Urinary bladder (tissue), 3 donors: ENCODE measurements at regions not wholly inside any gene's neighbourhood (a gene's known extent, or its start where the extent isn't known, plus 50 kb on each side); places are given as distances from the start of the nearest gene placed in this dataset.
"Not testable (repeated sequence)": the region's sequence is repeated elsewhere in the genome, so short reads cannot be mapped to it uniquely, and the experiment has no call there.

Experiments used
- DNase-seq: peaks from one replicate; pipeline ENCODE4 v3.0.0-alpha.2; 2015; ENCODE audit errors: extremely low spot score
- H3K27ac ChIP-seq: one replicate; pipeline ENCODE4 v1.5.1; 2013; ENCODE audit warnings: low read depth, mild to moderate bottlenecking, moderate library complexity
- H3K36me3 ChIP-seq: one replicate; pipeline ENCODE4 v1.6.1; 2013; ENCODE audit warnings: mild to moderate bottlenecking, moderate library complexity; ENCODE audit not compliant: insufficient read depth
- H3K4me1 ChIP-seq: one replicate; pipeline ENCODE4 v1.6.1; 2013; ENCODE audit warnings: mild to moderate bottlenecking, moderate library complexity; ENCODE audit not compliant: insufficient read depth
- H3K4me3 ChIP-seq: one replicate; pipeline ENCODE4 v1.5.1; 2013; ENCODE audit warnings: low read depth, low read length
- WGBS: extraction: QIAGEN DNeasy Blood & Tissue Kit; methylation state at CpG from one replicate; pipeline ENCODE4 v1.1.7; 2013; 5-methylcytosine and 5-hydroxymethylcytosine counted together
- donor health status: healthy with polysubstance abuse.
- donor health status: healthy.

GRCh38 chr7:68971634-68972340 lies 626.5 kb upstream of the AUTS2 start:
- H3K4me1 ChIP-seq, result no peaks in the 10 kb centered on the region
- no peak overlapping the region for H3K4me3 ChIP-seq
- DNase-seq, result no peak
- H3K36me3 ChIP-seq, result no peaks in the 10 kb centered on the region
- 63% methylated on average over 6 of the region's 6 CpGs for whole genome bisulfite sequencing
- no peak overlapping the region for H3K27ac ChIP-seq

- no peaks in the 10 kb centered on the region for H3K4me1 ChIP-seq
Observed at GRCh38 chr7:68977385-68978055, 620.8 kb upstream of the AUTS2 start.

DNA sequence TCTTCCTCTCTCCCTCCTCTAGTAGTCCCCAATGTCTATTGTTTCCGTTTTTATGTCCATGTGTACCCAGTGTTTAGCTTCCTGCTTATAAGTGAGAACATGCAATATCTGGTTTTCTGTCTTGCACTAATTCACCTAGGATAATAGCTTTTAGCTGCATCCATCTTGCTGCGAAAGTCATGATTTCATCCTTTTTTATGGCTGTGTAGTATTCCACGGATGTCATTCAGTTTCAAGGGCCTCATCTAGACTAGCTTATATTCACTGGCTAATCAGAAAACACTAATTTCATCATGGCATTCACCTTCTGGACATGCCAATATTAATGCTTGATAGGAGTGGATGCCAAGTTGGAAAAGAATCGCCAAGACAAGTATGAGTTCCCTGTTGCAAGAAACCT lies 619.6 kb upstream of the AUTS2 start:
- Histone ChIP-seq H3K4me3 (no peak overlapping the region), H3K4me1 (no peaks in the 10 kb centered on the region), H3K36me3 (no peaks in the 10 kb centered on the region), H3K27ac (no peak overlapping the region)
- no peak for DNase-seq
- 97% methylated on average over 4 of the region's 4 CpGs for WGBS

More at GRCh38 chr7:68977385-68978055, 620.8 kb upstream of the AUTS2 start:
- Histone ChIP-seq H3K36me3 (no peaks in the 10 kb centered on the region), H3K27ac (no peak overlapping the region), H3K4me3 (no peak overlapping the region)
- 59% methylated on average over 14 of the region's 14 CpGs for WGBS
- no peak for DNase-seq

GRCh38 chr7:68980011-68980410 lies 618.3 kb upstream of the AUTS2 start:
- WGBS, result 38% methylated on average over 1 of the region's 1 CpG
- H3K36me3 ChIP-seq, result no peaks in the 10 kb centered on the region
- H3K27ac ChIP-seq, result no peak overlapping the region
- no peak for DNase-seq
- H3K4me3 ChIP-seq, result no peak overlapping the region
- H3K4me1 ChIP-seq, result no peaks in the 10 kb centered on the region

DNA sequence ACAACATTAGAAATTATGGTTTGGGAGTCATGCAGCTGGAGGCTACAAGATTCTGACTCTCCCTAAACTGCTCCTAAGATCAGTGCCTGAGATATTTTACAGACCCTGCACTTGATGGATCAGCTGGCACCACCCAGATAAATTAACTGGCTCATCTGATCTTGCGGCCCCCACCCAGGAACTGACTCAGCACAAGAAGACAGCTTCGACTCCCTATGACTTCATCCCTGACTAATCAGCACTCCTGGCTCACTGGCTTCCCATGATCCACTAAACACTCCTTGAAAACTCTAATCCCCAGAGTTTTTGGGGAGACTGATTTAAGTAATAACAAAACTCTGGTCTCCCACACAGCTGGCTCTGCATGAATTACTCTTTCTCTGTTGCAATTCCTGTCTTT lies 617.8 kb upstream of the AUTS2 start:
- 41% methylated on average over 2 of the region's 2 CpGs for WGBS
- H3K27ac ChIP-seq, H3K4me1 ChIP-seq, H3K36me3 ChIP-seq, DNase-seq, H3K4me3 ChIP-seq: not testable (repeated sequence)

DNA sequence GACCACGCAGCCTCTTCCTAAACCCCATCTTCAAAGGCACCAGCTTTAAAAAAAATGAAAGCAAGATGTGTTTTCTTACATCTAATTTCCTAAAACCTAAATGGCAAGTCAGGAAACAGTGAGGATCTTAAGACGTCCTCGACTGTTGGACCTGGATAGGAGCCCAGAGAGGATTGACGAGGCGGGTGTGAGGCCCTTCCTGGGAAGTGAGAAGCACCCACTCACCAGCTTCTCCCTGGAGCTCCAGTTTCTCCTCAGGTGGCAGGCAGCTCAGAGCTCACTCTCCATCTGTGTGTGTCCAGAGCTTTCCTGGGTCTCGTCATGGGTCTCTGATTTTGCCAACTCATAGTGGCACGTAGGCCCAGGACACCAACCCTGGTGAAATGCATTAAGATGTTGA lies 614.0 kb upstream of the AUTS2 start:
- WGBS, result 49% methylated on average over 7 of the region's 7 CpGs
- H3K36me3 ChIP-seq, result no peaks in the 10 kb centered on the region

DNA sequence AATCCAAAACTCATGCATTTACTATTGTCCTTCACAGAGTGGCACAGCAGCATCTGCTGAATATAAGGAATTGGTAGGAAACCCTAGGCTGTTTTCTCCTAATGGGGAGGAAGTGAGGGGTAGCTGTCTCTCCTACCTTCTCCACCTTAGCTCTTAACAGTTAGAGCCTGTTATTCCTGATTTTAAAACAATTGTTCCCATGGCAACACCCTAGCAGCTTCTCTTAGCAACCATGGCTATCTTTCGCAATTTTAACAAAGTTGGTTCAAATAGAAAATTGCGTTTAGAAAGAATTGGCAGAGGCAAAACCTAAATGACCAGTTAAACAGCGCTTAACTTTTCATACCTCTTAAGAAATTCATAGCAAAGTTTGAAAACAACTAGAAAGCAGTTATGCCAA lies 603.4 kb upstream of the AUTS2 start:
- H3K4me3 ChIP-seq, result no peak overlapping the region
- 87% methylated on average over 3 of the region's 3 CpGs for WGBS
- DNase-seq, result no peak
- H3K27ac ChIP-seq, result no peak overlapping the region
- no peaks in the 10 kb centered on the region for H3K4me1 ChIP-seq
- no peaks in the 10 kb centered on the region for H3K36me3 ChIP-seq

More for the DNA sequence above, 614.0 kb upstream of the AUTS2 start:
- H3K4me3 ChIP-seq, result no peak overlapping the region
- no peaks in the 10 kb centered on the region for H3K4me1 ChIP-seq
- no peak overlapping the region for H3K27ac ChIP-seq
- no peak for DNase-seq

GRCh38 chr7:68998136-68998535 lies 600.1 kb upstream of the AUTS2 start:
- WGBS, result 67% methylated on average over 3 of the region's 3 CpGs
- DNase-seq, result no peak

DNA sequence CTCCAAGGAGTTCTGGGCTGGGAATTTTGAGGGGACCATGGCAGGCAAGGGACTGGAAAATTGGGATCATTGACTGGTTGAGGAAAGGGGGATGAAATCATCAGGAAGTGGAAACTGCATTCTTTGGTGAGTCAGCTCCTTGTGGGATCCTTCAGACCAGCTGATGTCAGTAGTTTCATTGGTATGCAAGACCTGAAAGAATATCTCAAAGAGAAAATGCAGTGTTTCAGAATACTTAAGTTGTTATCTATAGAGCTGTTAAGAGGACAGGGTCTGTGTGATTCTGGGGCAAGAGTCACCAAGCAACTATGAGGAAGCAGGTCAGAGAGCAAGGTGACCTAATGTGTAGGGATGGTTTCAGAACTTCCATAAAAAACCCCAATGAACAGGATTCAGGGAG lies 595.9 kb upstream of the AUTS2 start:
- Histone ChIP-seq H3K27ac (no peak overlapping the region), H3K4me3 (no peak overlapping the region), H3K36me3 (no peaks in the 10 kb centered on the region), H3K4me1 (no peaks in the 10 kb centered on the region)
- no peak for DNase-seq

More at GRCh38 chr7:68998136-68998535, 600.1 kb upstream of the AUTS2 start:
- no peaks in the 10 kb centered on the region for H3K36me3 ChIP-seq
- no peak overlapping the region for H3K27ac ChIP-seq
- H3K4me1 ChIP-seq, result no peaks in the 10 kb centered on the region
- H3K4me3 ChIP-seq, result no peak overlapping the region

- Histone ChIP-seq H3K4me1 (no peaks in the 10 kb centered on the region), H3K27ac (no peak overlapping the region), H3K36me3 (no peaks in the 10 kb centered on the region), H3K4me3 (no peak overlapping the region)
- DNase-seq, result no peak
- 98% methylated on average over 1 of the region's 1 CpG for WGBS
Observed at GRCh38 chr7:69012149-69012548, 586.1 kb upstream of the AUTS2 start.

GRCh38 chr7:69017208-69017607 lies 581.1 kb upstream of the AUTS2 start:
- DNase-seq, result no peak
- 93% methylated on average over 3 of the region's 3 CpGs for WGBS
- no peaks in the 10 kb centered on the region for H3K4me1 ChIP-seq

DNA sequence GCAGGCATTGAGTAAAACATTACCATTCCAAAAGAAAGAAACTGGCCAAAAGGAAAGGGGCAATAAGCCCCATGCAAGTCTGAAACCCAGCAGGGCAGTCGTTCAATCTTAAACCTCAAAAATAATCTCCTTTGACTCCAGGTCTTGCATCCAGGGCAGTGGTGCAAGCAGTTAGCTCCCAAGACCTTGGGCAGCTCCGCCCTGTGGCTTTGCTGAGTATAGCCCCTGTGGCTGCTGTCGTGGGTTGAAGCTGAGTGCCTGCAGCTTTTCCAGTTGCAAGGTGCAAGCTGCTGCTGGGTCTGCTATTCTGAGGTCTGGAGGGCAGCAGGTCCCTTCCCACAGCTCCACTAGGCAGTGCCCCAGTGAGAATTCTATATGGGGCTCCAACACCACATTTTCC lies 580.1 kb upstream of the AUTS2 start:
- H3K27ac ChIP-seq, result no peak overlapping the region
- H3K4me3 ChIP-seq, result no peak overlapping the region
- H3K4me1 ChIP-seq, result no peaks in the 10 kb centered on the region
- WGBS, result 57% methylated on average over 3 of the region's 3 CpGs
- H3K36me3 ChIP-seq, result no peaks in the 10 kb centered on the region
- no peak for DNase-seq

More at GRCh38 chr7:69017208-69017607, 581.1 kb upstream of the AUTS2 start:
- Histone ChIP-seq H3K36me3 (no peaks in the 10 kb centered on the region), H3K27ac (no peak overlapping the region), H3K4me3 (no peak overlapping the region)

GRCh38 chr7:69019437-69019836 lies 578.8 kb upstream of the AUTS2 start:
- no peak for DNase-seq
- Histone ChIP-seq H3K27ac (no peak overlapping the region), H3K4me3 (no peak overlapping the region), H3K4me1 (no peaks in the 10 kb centered on the region), H3K36me3 (no peaks in the 10 kb centered on the region)
- 81% methylated on average over 3 of the region's 3 CpGs for WGBS

DNA sequence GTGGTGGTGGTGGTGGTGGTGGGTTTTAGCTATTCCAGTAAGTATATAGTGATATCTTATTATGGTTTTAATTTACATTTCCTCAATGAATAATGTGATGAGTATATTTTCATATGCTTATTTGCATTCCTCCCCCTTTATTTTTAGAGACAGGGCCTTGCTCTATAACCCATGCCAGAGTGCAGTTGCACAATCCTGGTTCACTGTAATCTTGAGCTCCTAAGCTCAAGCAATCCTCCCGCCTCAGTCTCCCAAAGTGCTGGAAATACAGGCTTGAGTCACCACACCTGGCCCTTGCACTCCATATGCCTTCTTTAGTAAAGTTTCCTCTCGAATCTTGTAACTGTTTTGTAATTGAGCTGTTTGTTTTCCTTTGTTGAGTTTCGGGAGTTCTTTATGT lies 577.7 kb upstream of the AUTS2 start:
- H3K27ac ChIP-seq, result no peak overlapping the region
- no peaks in the 10 kb centered on the region for H3K4me1 ChIP-seq
- no peak overlapping the region for H3K4me3 ChIP-seq
- no peak for DNase-seq
- no peaks in the 10 kb centered on the region for H3K36me3 ChIP-seq
- WGBS, result 49% methylated on average over 3 of the region's 3 CpGs
